Endothelial cell (in vitro differentiated cells): ENCODE measurements at regions not wholly inside any gene's neighbourhood (a gene's known extent, or its start where the extent isn't known, plus 50 kb on each side); places are given as distances from the start of the nearest gene placed in this dataset.

ENCODE experiments used
- DNase-seq: peaks from one replicate; pipeline ENCODE4 v3.0.0; 2021; ENCODE audit warnings: low spot score
- H3K27ac Mint-ChIP-seq: one replicate; pipeline ENCODE4 v1.8.0; 2021; ENCODE audit warnings: mixed read lengths, inconsistent platforms; ENCODE audit not compliant: unreplicated experiment
- H3K27me3 Mint-ChIP-seq: one replicate; pipeline ENCODE4 v1.8.0; 2021; ENCODE audit warnings: mild to moderate bottlenecking, moderate library complexity, mixed read lengths, inconsistent platforms; ENCODE audit not compliant: unreplicated experiment
- H3K36me3 Mint-ChIP-seq: one replicate; pipeline ENCODE4 v1.8.0; 2021; ENCODE audit warnings: mild to moderate bottlenecking, low read depth, mixed read lengths, inconsistent platforms; ENCODE audit not compliant: unreplicated experiment
- H3K4me1 Mint-ChIP-seq: one replicate; pipeline ENCODE4 v1.8.0; 2021; ENCODE audit warnings: mild to moderate bottlenecking, mixed read lengths, inconsistent platforms; ENCODE audit not compliant: unreplicated experiment
- H3K4me3 Mint-ChIP-seq: one replicate; pipeline ENCODE4 v1.8.0; 2021; ENCODE audit warnings: mild to moderate bottlenecking, mixed read lengths, inconsistent platforms; ENCODE audit not compliant: unreplicated experiment
- H3K9me3 Mint-ChIP-seq: one replicate; pipeline ENCODE4 v1.8.0; 2021; ENCODE audit warnings: mixed read lengths, inconsistent platforms; ENCODE audit not compliant: unreplicated experiment
- TF ChIP-seq, protein P1 (sequence below): fragments of 200-600 bp; sonication (generic); IDR thresholded peaks from one replicate; pipeline ENCODE4 v1.5.0; 2021; ENCODE audit warnings: antibody characterized with exemption; ENCODE audit not compliant: unreplicated experiment

DNA sequence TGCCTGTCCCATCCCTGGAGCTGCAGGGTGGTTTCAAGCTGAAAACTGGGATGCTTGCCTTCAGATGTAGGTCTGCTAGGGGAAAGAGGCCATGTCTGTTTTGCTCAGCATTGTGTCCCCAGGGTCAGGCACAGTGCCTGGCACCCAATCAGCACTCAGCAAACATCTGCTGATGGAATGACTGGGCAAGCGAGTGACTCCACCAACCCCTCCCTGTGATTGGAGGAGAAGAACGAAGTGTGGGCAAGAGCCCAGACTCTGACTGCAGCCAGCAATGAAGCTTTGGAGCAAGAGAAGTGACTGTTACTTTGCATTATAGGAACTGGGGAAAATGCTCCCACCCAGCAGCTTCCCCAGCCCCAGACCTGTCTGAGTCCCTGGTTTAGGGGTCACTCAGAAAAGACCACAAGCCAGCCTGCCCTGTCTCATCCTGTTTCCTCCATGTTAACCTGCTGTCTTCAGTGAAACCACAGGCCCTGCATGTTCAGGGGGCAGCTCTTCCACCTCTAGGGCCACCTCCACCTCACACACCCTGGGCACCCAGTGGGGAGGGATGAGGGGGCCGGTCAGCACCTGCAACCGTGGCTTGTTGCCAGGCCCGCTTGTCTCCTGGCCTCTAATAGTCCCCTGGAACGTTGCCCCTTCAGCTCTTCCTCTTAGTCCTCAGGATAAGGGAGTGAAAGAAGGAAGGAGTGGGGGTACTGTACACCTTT is 147.4 kb downstream of the TRIM29 start:
- Mint-ChIP-seq H3K27ac (no peak overlapping the region), H3K4me3 (no peak overlapping the region), H3K4me1 (peaks cover 9% of the 10 kb centered on the region), H3K27me3 (no peaks in the 10 kb centered on the region), H3K36me3 (no peaks in the 10 kb centered on the region), H3K9me3 (no peaks in the 10 kb centered on the region)
- TF ChIP-seq, protein P1, sequence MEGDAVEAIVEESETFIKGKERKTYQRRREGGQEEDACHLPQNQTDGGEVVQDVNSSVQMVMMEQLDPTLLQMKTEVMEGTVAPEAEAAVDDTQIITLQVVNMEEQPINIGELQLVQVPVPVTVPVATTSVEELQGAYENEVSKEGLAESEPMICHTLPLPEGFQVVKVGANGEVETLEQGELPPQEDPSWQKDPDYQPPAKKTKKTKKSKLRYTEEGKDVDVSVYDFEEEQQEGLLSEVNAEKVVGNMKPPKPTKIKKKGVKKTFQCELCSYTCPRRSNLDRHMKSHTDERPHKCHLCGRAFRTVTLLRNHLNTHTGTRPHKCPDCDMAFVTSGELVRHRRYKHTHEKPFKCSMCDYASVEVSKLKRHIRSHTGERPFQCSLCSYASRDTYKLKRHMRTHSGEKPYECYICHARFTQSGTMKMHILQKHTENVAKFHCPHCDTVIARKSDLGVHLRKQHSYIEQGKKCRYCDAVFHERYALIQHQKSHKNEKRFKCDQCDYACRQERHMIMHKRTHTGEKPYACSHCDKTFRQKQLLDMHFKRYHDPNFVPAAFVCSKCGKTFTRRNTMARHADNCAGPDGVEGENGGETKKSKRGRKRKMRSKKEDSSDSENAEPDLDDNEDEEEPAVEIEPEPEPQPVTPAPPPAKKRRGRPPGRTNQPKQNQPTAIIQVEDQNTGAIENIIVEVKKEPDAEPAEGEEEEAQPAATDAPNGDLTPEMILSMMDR = no peak
- DNase-seq = no peak

DNA sequence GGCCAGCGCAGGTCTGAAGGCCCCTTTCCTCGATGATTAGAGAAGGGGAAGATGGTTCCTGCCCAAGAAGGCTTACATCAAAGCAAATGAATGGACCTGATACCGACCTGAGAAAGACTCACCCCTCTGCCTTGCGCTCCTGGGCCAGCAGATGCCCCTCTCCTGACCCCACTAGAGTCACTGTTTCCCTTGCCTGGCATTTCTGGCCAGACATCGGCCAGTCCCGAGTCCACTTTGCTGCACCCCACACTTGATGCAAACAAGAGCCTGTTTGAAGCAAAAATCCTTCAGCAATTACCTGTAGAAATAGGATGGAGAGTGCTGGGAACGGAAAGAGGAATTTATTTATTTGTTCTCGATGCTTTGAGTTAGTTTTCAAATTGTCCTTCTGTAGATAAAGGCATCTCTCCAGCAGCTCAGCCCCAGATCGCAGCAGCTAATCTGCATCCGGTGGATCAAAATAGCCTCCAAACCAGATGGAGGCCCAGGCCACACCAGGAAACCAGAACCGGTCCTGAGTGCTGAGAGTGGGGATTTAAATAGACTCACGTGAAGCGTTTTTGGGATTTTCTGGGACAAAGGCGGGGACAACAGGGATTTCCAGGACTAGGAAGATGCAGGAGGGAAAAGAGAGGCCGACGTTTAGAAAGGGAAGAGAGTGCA is 148.6 kb downstream of the TRIM29 start:
- Mint-ChIP-seq H3K4me3 (no peak overlapping the region), H3K4me1 (peaks cover 9% of the 10 kb centered on the region), H3K9me3 (no peaks in the 10 kb centered on the region), H3K27me3 (no peaks in the 10 kb centered on the region), H3K36me3 (no peaks in the 10 kb centered on the region), H3K27ac (no peak overlapping the region)
- TF ChIP-seq, protein P1 = no peak
- DNase-seq = no peak

DNA sequence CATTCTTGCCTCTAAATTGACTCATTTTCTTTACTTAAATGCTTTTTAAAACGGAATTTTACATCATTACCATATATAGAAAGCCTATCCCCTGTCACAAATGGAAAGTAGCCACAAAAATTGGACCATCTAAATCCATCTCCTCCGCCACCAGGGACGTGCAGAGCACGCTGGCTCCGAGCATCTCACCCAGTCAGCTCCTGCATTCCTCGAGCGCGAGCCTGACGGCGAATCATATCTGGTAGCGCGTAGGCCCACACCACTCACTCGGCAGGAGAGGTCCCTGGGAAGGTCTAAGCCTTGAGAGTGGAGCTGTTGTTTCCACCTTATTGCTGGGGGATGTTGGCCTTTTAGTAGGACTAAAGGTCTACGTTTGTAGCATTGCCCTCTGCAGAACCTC is 152.4 kb downstream of the TRIM29 start:
- Mint-ChIP-seq H3K27me3 (no peaks in the 10 kb centered on the region), H3K4me1 (peaks cover 9% of the 10 kb centered on the region), H3K4me3 (no peak overlapping the region), H3K27ac (no peak overlapping the region), H3K36me3 (no peaks in the 10 kb centered on the region), H3K9me3 (no peaks in the 10 kb centered on the region)
- DNase-seq = no peak
- TF ChIP-seq, protein P1 = no peak

DNA sequence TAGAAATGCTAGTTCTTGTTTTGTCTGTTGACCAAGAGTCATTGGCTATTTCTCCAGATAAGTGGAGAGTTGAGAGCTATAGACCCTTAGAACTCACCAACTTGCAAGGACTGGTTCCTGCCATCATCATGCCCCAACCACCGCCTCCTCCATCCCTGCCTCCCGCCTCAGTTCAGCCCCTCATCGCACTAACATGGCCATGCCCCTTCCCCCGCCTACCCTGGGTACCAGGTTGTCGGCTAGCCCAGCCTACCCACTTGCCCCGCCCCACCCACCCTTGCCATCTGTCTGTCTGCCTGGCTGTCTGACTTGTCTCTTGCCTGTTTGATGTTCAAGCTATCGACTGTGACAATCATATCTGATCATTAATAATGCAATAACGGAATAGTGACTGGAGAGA is 154.1 kb downstream of the TRIM29 start:
- Mint-ChIP-seq H3K4me3 (no peak overlapping the region), H3K4me1 (peaks cover 3% of the 10 kb centered on the region), H3K9me3 (no peaks in the 10 kb centered on the region), H3K36me3 (no peaks in the 10 kb centered on the region), H3K27ac (no peak overlapping the region), H3K27me3 (peaks cover 1% of the 10 kb centered on the region)
- no peak for DNase-seq
- TF ChIP-seq, protein P1 = no peak

DNA sequence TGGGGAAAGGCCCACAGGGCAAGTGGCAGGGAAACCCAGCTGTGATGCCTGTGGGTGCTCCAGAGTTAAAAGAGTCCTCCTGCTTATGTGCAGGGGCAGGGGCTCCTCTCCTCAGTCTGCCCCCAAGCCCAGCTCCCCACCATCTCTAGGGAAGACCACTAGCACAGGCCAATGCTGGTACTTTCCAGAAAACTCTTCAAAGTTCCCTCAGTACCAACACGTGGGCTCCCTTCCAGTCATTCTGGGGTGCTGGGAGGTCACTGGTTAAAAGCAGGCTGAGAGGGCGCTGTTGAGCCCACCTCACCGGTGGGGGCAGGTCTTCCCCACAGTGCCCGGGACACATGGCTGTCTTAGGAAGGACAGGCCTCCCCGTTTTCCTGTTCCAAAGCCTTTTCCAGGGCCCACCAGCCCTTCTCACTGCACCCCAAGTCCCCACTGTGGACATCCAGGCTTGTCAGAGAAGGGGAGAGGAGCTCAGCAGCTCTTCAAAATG is 154.6 kb downstream of the TRIM29 start:
- no peak for DNase-seq
- TF ChIP-seq, protein P1 = no peak
- H3K9me3 Mint-ChIP-seq = no peaks in the 10 kb centered on the region
- no peak overlapping the region for H3K4me3 Mint-ChIP-seq
- no peaks in the 10 kb centered on the region for H3K36me3 Mint-ChIP-seq
- H3K27me3 Mint-ChIP-seq = peaks cover 1% of the 10 kb centered on the region
- H3K4me1 Mint-ChIP-seq = peaks cover 3% of the 10 kb centered on the region
- no peak overlapping the region for H3K27ac Mint-ChIP-seq
